ENCODE measurements at regions not wholly inside any gene's neighbourhood (a gene's known extent, or its start where the extent isn't known, plus 50 kb on each side); places are given as distances from the start of the nearest gene placed in this dataset.

DNA sequence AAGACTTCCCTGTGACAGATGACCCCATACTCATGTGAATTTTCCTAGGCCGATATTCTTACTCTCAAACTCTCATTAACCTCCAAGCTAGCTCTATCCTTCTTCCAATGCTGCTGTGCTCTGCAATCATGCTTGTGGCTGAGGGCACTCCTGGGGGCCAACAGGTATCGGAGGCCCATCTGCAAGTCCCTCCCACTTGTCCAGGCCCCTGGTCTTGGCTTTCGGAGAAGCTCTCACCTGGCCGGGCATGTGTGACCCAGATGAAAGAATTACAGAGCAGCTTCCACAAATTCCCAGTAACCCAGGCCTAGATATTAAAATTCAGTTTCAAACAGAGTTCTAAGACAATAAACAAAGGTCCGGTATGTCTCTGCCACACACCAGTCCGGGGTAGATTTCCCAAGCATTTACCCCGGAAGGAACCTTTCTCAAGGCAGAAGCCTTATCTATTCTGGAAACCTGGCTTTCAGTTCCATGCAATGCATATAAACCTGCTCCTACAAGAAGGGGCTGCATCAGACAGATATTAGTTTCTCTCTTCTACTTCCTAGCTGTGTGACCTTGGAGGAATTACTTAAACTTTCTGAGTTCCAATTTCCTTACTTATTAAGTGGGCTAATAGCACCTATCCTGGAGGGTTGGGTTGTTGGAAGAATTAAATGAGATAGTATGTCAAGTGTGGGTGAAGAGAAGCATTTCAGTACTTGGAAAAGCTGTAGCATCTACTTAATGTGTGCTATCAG is 270.8 kb downstream of the PTTG2 start:
- DNase-seq: no peak

DNA sequence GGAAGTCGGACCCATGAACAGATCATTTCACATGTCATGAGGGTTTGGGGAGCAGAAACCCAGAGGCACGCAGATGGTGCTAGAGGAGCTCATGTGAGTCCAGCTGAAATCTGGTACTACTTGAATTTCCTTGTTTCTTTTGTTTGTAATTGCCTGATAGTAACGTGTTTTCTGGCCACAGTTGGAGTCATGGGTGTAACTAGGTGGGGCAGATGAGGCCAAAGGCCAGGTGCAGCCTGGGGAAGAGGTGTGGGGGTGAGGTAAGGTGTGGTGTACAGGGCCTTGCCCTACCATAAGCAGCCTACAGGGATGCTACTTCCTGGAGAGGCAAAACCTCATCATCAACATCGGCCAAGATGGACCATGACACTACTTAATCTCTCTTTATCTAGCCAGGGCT is 271.4 kb downstream of the PTTG2 start:
- DNase-seq: no peak

DNA sequence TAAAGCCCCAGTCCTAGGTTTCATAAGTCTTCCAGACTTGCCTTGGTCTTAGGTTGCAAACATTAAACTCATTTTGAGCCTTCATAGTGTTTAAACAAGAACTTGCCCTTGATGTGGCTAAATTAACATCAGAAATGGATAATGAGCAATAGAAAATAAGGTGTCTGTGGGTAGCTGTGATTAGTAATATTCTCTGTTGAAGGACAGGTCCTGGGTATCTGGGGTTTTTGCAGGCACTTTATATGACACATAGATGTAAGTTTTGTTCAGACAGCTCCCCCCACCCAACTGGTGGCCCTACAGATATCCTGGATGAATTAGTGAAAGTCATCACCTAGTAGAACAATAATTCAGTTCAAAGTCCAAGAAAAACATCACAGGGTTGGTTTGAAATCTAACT is 272.5 kb downstream of the PTTG2 start:
- no peak for DNase-seq

DNA sequence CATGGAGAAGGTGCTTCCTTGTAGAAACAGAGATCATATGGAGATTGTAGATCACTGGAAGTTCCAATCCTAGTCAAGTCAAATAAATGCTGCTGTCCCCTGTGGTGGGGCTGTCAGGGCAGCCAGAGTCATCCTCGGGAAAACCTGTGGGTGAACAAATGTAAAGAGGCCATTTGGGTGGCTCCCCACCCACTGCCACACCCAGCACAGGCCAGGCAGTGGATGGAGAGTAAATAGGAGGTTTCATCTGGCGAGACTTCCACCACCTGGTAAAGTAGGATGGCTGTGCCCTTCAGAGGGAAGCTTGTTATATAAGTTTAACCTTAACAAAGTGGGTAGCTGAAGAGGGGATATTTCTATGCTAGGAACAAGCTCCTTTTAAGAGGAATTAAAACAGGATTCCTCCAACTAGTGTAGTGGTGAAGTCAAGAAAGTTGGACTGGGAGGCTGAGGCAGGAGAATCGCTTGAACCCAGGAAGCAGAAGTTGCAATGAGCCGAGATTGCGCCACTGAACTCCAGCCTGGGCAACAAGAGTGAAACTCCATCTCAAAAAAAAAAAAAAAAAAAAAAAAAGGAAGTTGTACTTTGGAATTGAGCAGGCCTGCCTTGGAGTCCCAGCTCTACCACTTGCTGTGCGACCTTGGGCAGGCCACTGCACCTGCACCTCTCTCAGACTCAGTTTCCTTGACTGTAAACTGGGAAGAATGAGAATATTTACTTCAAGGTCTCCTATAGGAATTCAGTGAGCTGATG is 273.7 kb downstream of the PTTG2 start:
- no peak for DNase-seq

DNA sequence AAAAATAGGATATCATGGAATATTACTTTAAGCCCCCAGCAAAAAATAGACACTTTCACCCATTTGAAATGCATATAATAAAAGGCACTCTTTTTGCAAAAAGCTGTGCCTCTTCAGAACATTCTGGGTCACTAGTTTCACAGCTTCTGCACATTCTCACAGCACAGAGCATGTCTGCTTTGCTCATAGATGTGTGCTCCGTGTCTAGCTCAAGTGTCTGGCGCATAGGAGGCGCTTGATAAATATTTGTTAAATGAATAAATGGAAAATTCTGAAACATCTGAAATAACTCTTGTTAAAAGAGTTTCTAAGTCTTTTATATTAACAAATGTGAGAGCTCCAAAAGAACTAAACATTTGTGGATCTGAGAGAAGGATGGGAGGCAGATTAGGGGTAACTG is 275.2 kb downstream of the PTTG2 start:
- no peak for DNase-seq

DNA sequence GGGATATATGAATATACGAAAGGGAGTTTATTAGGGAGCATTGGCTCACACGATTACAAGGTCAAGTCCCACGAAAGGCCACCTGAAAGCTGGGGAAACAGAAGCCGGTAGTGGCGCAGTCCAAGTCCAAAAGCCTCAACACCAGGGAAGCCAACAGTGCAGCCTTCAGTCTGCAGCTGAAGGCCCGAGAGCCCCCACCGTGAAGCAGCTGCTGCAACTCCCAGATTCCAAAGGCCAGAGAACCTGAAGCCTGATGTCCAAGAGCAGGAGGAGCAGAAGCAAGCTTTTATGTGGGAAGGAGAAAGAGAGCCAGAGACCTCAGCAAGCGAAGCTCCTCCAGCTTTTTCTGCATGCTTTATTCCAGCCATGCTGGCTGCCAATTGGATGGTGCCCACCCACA is 275.8 kb downstream of the PTTG2 start:
- DNase-seq: no peak

DNA sequence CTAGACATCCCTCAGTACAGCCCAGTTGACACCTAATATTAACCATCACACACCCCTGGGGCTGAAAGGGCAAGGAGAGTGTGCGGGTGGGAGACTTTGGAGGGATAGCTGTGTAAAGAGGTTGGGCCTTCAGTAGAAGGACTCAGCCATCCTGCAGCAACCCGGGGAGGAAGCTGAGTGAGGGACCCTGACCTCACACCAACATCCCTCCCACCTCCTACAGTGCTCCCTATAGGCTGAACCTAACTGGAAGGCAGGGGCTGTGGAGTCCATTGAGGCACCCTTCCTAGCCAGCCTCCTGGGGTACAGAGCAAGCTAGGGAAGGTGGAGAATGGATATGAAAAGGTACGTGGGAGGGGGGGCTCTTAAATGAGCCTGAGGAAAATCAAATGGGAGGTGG is 276.3 kb downstream of the PTTG2 start:
- DNase-seq: no peak

DNA sequence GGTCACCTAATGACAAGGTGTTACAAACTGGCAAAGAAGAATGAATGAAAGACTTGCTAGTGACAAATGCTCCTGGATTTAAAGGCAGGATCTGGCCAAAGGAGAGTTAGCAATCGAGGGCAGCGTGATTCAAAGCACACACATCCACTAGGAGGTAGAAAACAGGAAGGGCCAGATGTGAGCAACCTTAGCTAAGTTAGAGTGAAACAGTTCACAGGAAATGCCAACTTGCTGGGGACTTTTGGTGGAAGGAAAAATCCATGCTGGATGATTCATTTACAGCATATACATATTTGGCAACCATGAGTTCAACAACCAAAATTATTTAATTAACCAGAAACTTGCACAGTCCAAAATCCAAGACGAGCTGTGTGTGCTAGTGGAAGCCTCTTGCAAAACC is 276.9 kb downstream of the PTTG2 start:
- no peak for DNase-seq

DNA sequence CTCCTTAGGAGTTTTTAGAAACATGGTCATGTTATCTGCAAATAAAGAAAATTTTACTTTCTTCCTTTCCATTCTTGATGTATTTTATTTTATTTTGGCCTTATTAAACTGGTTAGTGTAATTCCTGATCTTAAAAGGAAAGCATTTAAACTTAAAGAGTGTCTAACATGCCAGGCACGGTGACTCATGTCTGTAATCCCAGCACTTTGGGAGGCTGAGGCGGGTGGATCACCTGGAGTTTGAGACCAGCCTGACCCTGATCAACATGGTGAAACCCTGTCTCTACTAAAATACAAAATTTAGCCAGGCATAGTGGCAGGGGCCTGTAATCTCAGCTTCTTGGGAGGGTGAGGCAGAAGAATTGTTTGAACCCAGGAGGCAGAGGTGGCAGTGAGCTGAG is 281.3 kb downstream of the PTTG2 start:
- DNase-seq: no peak

DNA sequence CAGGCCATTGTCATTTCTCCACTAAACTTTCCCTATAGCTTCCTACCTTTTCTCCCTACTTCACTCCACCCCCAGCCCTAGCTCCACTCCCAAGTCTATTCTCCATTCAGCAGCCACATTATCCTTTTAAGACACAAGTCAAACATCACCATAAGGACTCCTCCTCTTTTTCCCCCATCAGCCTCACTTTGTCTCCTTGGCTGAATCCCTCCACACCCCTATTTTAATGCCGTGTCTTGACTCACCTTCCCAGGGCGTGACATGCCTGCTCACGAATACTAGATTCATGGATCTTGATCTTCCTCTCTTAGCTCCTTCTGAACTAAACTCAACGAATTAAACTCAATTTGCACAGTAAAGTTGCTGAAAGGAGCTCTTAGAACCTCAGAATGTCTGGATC is 281.9 kb downstream of the PTTG2 start:
- DNase-seq: no peak

DNA sequence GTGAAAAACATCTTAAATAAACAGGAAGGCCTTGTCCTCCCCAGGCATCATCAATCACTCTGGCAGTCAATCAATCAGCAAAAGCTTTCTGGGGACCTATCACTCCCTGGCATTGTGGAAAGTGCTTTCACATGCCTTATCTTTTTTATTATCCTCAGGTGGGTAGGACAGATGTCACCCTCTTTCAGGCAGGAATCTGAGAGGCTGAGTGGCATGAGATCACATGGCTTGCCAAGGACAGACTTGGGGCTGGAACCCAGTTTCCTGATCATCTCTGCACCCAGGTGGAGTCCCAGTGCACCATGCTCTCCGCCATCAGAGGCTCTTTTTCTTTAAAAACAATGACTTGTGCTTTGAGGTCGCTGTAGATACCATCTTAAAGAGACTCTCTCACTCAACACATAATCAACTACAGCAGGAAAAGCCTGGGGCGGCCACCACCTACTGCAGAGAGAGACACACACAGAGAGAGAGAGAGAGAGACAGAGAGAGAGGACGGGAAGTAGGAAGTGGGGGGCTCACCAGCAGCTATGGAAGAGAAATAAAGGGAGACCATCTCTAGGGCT is 282.7 kb downstream of the PTTG2 start:
- DNase-seq: no peak

DNA sequence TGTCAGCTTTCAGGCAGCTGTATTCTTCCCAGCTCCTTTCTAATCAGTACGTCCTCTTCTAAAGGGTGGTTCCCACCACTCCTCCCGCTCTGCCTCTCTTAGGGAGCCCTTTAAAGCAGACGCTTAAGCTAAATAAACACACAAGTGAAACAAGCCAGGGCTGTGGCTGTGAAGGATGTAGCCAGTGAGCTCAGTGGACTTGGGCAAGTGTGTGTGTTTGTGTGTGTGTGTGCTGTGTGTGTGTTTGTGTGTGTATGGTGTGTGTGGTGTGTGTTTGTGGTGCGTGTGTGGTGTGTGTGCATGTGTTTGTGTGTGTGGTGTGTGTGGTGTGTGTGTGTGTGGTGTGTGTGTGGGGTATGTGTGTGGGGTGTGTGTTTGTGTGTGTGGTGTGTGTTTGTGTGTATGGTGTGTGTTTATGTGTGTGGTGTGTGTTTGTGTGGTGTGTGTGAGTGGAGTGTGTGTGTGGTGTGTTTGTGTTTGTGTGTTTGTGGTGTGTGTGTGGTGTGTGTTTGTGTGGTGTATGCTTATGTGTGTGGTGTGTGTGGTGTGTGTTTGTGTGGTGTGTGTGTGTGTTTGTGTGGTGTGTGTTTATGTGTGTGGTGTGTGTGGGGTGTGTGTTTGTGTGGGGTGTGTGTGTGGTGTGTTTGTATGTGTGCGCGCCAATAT is 283.3 kb downstream of the PTTG2 start:
- DNase-seq: peak; percentile 22

DNA sequence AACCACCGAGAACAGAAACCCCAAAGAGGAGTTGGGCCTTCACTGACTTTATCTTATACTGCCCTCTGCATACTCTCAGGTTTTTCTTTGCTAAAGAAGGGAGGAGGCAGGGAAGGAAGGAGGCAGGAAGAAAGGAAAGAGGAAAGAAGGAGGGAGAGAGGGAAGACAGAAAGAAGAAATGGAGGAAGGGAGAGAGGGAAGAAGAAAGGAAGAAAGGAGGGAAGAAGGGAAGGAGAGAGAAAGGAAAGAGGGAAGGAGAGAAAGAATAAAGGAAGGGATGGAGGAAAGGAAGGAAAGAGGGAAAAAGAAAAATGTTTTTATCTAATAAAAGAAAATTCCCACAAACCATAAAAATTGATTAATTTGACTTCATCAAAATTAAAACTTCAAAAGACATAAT is 294.6 kb downstream of the PTTG2 start:
- DNase-seq: no peak

DNA sequence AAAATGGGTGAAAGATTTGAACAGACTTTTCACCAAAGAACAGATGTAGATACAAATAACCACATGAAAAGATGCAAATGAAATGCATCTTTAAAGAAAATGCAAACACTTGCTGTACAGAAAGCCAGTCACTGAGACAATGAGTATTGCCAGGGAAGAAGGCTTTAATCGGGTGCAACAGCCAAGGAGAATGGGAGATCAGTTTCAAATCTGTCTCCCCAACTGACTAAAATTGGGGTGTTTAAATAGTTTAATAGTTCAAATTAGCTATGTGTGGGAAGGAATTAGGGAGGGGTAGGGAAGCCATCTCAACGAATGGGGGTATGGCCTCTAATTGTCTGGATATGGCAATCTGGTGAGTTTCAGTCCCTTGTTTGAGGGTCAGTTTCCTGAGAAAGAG is 295.4 kb downstream of the PTTG2 start:
- no peak for DNase-seq

DNA sequence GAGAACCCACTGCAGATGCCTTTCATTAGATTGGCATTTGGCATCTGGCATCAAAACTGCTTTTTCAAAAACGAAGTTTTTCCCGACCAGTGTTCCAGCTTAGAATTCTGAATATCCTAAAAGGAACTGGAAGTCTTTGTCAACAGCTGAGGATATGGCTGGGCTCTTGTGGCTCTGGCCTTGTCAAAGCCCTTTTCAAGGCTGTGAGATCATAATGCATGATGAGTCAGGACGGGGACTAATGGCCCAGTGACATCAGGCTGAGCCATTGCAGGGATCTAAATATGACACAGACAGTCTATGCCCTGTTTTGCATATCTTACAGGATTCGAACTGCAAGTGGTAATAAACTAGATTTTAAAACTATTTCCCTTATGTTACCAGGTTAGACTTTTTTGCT is 306.4 kb downstream of the PTTG2 start:
- peak; percentile 9 for DNase-seq

DNA sequence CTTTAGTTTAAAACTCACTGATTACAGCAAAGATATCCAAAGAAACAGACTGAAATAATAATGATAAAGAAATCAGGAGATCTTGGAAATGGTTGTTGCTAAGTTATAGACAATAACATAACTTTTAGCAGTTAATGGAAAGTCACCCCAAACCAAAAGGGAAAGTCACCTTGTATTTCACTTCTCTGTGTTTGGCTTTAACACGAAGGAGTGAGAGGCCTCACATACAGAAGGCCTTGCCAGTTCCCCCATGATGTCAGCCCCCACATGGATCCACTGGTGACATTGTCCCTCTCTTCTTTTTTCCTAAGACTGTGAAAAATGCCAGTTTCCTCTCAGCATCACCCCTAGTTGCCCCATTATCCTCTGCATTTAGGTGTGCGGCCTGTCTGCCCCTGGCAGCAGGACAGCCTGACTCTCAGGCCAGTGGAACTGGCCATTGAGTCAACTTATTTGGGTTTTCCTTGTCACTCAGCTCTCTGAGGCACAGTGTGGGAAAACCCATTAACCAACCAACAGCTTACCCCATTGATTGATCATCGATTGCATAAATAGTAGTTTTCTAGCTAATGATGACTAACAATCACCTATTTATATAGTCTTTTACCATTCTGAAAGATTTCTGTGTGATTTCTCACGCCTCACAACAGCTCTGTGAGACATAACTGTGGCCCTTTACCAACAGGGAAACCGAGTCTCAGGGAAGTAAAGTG is 308.1 kb downstream of the PTTG2 start:
- no peak for DNase-seq

DNA sequence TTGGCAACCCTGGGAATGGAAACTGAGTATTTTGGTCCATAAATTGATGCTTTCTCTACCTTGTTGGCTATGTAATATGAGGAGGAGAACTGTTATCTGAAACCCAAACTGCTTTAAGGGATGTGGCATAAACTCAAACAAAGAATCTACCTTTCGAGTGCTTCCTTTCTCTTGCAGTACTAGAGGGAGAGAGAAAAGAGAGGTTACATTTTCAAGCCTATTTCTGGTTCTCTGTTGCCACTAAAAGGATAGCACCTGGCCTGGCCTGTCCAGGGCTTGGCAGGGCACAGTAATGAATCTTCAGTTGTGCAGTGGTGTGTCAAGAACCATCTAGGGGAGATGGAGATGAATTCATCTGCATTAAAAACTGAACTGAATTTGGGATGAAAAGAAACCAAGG is 308.6 kb downstream of the PTTG2 start:
- DNase-seq: no peak

DNA sequence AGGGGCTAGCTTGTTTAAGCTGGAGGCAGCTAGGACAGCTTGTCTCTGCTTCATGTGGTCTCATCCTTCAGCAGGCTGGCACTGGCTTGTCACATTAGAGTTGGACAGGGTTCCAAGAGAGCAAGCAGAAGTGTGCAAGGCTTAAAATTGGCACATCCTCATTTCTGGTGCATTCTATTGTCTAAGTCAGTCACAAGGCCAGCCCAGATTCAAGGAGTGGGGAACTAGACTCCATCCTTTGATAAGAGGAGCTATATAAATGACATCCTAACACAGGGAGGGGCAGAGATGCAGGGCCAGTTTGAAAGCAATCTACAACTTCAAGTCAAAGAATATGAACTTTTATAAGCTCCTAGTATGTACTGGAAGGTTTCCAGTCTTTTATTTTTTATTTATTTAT is 313.2 kb downstream of the PTTG2 start:
- no peak for DNase-seq

DNA sequence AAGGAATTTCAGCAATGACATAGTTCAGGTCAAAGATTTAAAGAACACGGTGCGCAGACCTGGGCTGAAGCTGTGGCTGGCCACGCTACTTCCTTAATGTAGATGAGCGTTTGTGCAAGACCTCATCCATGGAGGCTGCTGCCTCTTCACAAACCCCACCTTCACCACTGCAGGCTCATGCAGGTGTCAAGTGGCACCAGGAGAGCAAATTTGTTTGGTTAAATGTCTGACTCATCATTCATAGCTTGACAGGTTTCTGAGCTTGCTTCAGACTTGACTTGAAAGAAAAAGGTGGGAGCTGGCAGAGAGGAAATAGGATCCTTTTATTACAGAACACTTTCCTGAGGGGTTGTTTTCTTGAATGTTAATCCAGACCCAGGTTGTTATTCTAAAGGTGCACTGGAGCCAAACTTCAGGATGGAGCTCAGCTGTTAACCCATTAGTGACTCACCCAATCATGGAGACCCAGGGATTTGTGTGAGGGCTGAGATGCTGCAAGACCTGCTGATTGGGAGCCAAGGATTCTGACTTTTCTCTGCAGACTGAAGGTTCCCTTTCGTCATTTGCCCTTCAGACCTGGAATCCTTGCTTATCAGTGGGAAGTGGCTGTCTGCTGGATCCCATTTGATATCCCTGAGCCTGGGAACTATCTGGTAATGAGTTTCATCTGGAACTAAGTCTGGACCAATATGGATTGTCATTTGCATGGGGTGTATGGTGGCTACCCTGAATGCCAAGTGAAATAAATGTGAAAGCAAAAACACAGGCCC is 315.3 kb downstream of the PTTG2 start:
- DNase-seq: peak; percentile 78

DNA sequence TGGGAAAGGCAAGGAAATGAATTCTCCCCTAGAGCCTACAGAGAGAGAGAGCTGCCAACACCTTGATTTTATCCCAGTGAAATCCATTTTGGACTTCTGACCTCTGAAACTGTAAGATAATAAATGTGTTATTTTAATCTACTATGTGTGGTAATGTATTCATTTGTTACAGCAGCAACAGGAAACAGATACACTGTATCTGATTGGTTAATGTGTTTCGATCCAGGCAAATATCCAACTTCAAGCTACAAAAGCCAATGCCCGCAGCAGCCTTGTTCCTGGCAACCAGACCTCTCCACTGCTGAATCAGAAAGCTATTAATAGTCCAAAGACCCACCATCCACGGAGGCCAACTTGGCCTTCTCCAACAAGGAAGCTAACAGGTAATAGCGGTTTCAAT is 318.1 kb downstream of the PTTG2 start:
- no peak for DNase-seq

DNA sequence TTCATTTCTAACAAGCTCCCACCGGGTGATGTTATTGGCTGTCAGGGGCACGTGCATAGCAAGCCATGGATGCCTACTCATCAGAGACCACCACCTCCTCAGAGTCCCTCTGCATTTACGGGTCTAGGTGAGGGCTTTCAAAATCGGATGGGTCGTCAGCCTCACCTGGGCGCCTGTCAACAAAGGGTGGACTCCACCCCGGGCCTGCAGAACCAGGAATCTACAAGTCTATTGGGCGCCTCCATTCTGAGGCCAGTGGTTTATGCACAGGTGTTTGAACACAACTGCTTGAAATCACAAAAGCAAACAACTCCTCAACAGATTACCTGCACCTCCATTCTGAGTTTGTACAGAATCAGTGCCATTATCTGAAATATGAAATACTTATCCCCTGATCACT is 318.9 kb downstream of the PTTG2 start:
- DNase-seq: no peak

DNA sequence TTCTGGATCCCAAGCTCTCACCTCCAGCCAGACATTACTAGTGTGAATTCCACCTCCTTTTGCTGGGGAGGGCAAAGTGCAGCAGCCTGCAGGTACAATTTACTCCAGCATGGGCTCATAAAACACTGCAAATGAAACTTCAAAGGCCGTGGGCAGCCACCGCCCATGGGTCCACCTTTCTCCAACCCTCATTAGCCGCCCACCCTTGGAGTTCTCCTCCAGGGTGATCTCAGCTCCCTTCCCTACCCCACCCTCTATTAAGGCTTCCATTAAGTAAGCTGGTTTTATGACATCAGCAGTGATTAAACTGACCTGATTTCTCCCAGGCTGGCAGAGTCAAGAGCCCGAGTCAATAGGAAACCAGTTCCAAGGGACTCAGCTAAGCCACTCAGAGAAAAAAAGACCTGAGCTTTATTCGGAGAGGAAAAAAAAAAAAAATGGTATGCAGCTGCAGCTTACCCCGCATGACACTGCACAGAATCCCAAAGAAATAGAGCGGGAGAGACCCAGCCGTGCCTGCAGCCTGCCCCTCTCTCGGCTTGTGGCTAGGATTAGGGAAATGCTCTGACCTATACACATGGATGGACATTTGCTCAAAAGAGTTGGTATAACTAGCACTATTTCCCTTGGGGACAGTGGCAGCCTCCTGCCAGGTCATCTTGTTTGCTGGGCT is 319.6 kb downstream of the PTTG2 start:
- DNase-seq: peak; percentile 50

Measured in DMS153 (cell line).